ENCODE measurements at regions not wholly inside any gene's neighbourhood (a gene's known extent, or its start where the extent isn't known, plus 50 kb on each side); places are given as distances from the start of the nearest gene placed in this dataset.
A peak's percentile ranks its signal among the peaks of the same experiment; 100 is the strongest.

- ATAC-seq (no peak), DNase-seq (no peak)
- H3K4me3 Mint-ChIP-seq: no peak overlapping the region
- no peak overlapping the region for H3K27ac Mint-ChIP-seq
- peaks cover 4% of the 10 kb centered on the region for H3K4me1 Mint-ChIP-seq (ENCODE audit: low read depth)
- H3K36me3 Mint-ChIP-seq (ENCODE audit: low read depth): no peaks in the 10 kb centered on the region
- ChIA-PET CTCF (no interaction called here), POLR2A (no interaction called here)
- intact Hi-C loops (cut with micrococcal nuclease): loop anchor here (10.0 kb wide), 1 partner anchor 47 kb away; no protein-coding TSS in a partner anchor
- peaks cover 3% of the 10 kb centered on the region for H3K27me3 Mint-ChIP-seq
- TF ChIP-seq, protein P1, sequence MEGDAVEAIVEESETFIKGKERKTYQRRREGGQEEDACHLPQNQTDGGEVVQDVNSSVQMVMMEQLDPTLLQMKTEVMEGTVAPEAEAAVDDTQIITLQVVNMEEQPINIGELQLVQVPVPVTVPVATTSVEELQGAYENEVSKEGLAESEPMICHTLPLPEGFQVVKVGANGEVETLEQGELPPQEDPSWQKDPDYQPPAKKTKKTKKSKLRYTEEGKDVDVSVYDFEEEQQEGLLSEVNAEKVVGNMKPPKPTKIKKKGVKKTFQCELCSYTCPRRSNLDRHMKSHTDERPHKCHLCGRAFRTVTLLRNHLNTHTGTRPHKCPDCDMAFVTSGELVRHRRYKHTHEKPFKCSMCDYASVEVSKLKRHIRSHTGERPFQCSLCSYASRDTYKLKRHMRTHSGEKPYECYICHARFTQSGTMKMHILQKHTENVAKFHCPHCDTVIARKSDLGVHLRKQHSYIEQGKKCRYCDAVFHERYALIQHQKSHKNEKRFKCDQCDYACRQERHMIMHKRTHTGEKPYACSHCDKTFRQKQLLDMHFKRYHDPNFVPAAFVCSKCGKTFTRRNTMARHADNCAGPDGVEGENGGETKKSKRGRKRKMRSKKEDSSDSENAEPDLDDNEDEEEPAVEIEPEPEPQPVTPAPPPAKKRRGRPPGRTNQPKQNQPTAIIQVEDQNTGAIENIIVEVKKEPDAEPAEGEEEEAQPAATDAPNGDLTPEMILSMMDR (IDR thresholded peaks at IDR 0.05): no peak
- no peaks in the 10 kb centered on the region for H3K9me3 Mint-ChIP-seq
Measured at GRCh38 chr4:108378164-108378563, 209.4 kb upstream of the LEF1 start.

DNA sequence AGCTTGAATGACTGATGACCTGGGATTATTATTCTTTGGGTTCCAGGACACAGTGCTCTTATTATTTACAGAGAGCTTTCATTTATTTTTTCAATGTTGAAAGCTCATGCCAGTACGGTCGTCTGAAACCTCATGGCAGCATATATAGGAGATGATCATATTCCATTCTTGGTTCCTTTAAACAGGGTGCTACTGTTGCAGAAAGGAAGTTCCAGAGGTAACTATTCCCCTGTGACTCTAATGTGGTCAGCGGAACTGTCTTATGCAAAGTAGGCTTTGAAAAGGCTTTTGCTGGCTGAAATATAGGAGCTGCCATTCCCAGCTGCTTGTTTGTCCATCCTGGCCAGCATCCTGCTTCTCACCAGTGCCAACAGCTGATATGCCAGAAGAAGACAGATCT, 208.3 kb upstream of the LEF1 start:
- ChIA-PET CTCF (no interaction called here), POLR2A (no interaction called here)
- H3K9me3 Mint-ChIP-seq: no peaks in the 10 kb centered on the region
- ATAC-seq: no peak
- no peaks in the 10 kb centered on the region for H3K36me3 Mint-ChIP-seq (ENCODE audit: low read depth)
- peaks cover 14% of the 10 kb centered on the region for H3K4me1 Mint-ChIP-seq (ENCODE audit: low read depth)
- H3K27ac Mint-ChIP-seq: no peak overlapping the region
- intact Hi-C loops (cut with micrococcal nuclease): loop anchor here (10.0 kb wide), 1 partner anchor 48 kb away; no protein-coding TSS in a partner anchor
- H3K27me3 Mint-ChIP-seq: peaks cover 3% of the 10 kb centered on the region
- TF ChIP-seq, protein P1 (IDR thresholded peaks at IDR 0.05): no peak
- no peak for DNase-seq
- no peak overlapping the region for H3K4me3 Mint-ChIP-seq

DNA sequence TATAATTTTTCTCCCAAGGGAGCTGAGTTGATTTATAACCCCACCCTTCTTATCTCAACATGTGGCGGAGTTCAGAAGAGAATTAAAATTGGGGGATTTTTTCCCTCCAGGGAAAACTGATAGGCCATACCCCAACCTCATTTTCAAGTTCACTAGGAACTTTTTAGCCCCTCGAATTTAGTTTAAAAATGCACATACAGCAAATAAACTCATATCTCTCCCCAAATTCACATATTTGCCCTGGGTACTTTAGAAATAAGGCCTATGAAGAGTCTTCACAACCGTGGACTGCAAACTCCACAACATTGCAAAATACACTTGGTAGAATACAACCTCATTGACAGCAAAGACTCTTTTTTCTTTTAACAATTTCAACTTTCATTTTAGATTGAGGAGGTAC, 206.7 kb upstream of the LEF1 start:
- TF ChIP-seq, protein P1 (IDR thresholded peaks at IDR 0.05): no peak
- CTCF ChIA-PET: interaction anchor here (1.0 kb wide), 1 partner anchor 10 kb away, joined by 4 read pairs; no protein-coding TSS in a partner anchor
- ATAC-seq (no peak), DNase-seq (no peak)
- POLR2A ChIA-PET: no interaction called here
- Mint-ChIP-seq H3K9me3 (no peaks in the 10 kb centered on the region), H3K27ac (no peak overlapping the region), H3K4me1 (ENCODE audit: low read depth) (peaks cover 30% of the 10 kb centered on the region), H3K4me3 (no peak overlapping the region), H3K27me3 (peaks cover 3% of the 10 kb centered on the region), H3K36me3 (ENCODE audit: low read depth) (no peaks in the 10 kb centered on the region)
- intact Hi-C loops (cut with micrococcal nuclease): loop anchor here (10.0 kb wide), 1 partner anchor 49 kb away; no protein-coding TSS in a partner anchor

- no peaks in the 10 kb centered on the region for H3K36me3 Mint-ChIP-seq (ENCODE audit: low read depth)
- ChIA-PET POLR2A (interaction anchor here (0.6 to 1.6 kb wide), 5 partner anchors 12 to 157 kb away, joined by 3 to 5 read pairs (median 3); no protein-coding TSS in a partner anchor), CTCF (interaction anchor here (0.8 to 1.0 kb wide), 2 partner anchors 20 to 276 kb away, joined by 3 to 4 read pairs; no protein-coding TSS in a partner anchor)
- peak; percentile 71 for ATAC-seq
- TF ChIP-seq, protein P1 (IDR thresholded peaks at IDR 0.05): no peak
- no peak overlapping the region for H3K27ac Mint-ChIP-seq
- H3K4me1 Mint-ChIP-seq (ENCODE audit: low read depth): peaks cover 39% of the 10 kb centered on the region
- peaks cover 7% of the 10 kb centered on the region for H3K27me3 Mint-ChIP-seq
- DNase-seq: peak; percentile 58
- intact Hi-C loops (cut with micrococcal nuclease): loop anchor here (10.0 kb wide), 1 partner anchor 52 kb away; no protein-coding TSS in a partner anchor
- no peaks in the 10 kb centered on the region for H3K9me3 Mint-ChIP-seq
- H3K4me3 Mint-ChIP-seq: no peak overlapping the region
Measured at GRCh38 chr4:108372681-108373080, 203.9 kb upstream of the LEF1 start.

DNA sequence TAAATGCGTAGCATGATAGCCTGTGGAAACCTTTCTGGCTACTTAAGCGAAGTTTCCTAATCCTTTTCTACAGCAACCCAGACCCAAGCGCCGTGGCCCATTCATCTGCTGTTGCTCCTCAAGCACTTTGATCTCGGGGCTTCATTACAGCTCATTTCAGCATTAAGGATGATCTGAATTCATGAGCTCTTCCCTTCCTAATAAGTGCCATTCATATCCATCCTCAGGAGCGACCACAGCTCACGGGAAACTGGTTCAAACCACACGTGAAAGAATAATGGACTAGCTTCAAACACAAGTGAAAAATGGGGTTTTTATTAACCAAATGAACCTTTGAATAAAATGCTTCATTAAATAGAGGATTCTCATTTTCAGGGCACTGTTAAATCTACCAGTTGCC, 202.6 kb upstream of the LEF1 start:
- ATAC-seq: no peak
- Mint-ChIP-seq H3K4me1 (ENCODE audit: low read depth) (peaks cover 39% of the 10 kb centered on the region), H3K9me3 (no peaks in the 10 kb centered on the region), H3K36me3 (ENCODE audit: low read depth) (no peaks in the 10 kb centered on the region), H3K27me3 (peaks cover 7% of the 10 kb centered on the region), H3K27ac (no peak overlapping the region), H3K4me3 (no peak overlapping the region)
- ChIA-PET POLR2A (interaction anchor here (1.0 kb wide), 1 partner anchor 16 kb away, joined by 4 read pairs; no protein-coding TSS in a partner anchor), CTCF (interaction anchor here (1.0 to 1.3 kb wide), 3 partner anchors 9 to 15 kb away, joined by 3 to 7 read pairs (median 4); no protein-coding TSS in a partner anchor)
- DNase-seq: no peak
- TF ChIP-seq, protein P1 (IDR thresholded peaks at IDR 0.05): no peak
- intact Hi-C loops (cut with micrococcal nuclease): loop anchor here (10.0 kb wide), 1 partner anchor 54 kb away; no protein-coding TSS in a partner anchor

Data from activated CD8-positive, alpha-beta T cell treated with anti-CD3 and anti-CD28 coated beads for 36 hours (primary cell).